Mucosa of descending colon (tissue), 3 donors: ENCODE measurements at regions not wholly inside any gene's neighbourhood (a gene's known extent, or its start where the extent isn't known, plus 50 kb on each side); places are given as distances from the start of the nearest gene placed in this dataset.

Source experiments
- ATAC-seq: fragments of 200-7000 bp; cut with Tn5 transposase; one replicate; pipeline ENCODE4 v1.9.1; 2020; ENCODE audit warnings: mild to moderate bottlenecking, moderate library complexity
- DNase-seq, 3 donors: peaks; one replicate each; pipeline ENCODE4 v3.0.0-alpha.2; 2020
- H3K36me3 ChIP-seq: fragments of 200-600 bp; one replicate; pipeline ENCODE4 v1.8.0; 2021; ENCODE audit warnings: low read depth, mild to moderate bottlenecking
- H3K4me1 ChIP-seq: fragments of 200-600 bp; one replicate; pipeline ENCODE4 v1.8.0; 2021; ENCODE audit warnings: low read depth, mild to moderate bottlenecking
- H3K4me3 ChIP-seq: fragments of 200-600 bp; one replicate; pipeline ENCODE4 v1.8.0; 2021; ENCODE audit warnings: mild to moderate bottlenecking
- H3K9me3 ChIP-seq: fragments of 200-600 bp; one replicate; pipeline ENCODE4 v1.8.0; 2021; ENCODE audit warnings: mild to moderate bottlenecking
- CTCF ChIP-seq: fragments of 200-600 bp; IDR thresholded peaks from one replicate; pipeline ENCODE4 v1.8.0; 2022; ENCODE audit warnings: antibody characterized with exemption, mild to moderate bottlenecking
- intact Hi-C, 2 donors: fragments of 100-400 bp; cut with DNase I in 1 of 2; cut with micrococcal nuclease in 1 of 2; formaldehyde crosslinking; loops; one replicate each; pipeline versions ENCODE4 v1.11.0 to v1.11.1; 2022; cut with DNase I, micrococcal nuclease
- donor health status: DM: no; HTN: no; CAD: no; lungs with moderate emphysema.
- donor health status: DM: no; HTN: no; CAD: no.
- donor health status: DM: no; HTN: yes; CAD: no.

- DNase-seq, result no peak
- no peaks in the 10 kb centered on the region for H3K36me3 ChIP-seq
- ATAC-seq, result no peak
- H3K4me1 ChIP-seq, result no peaks in the 10 kb centered on the region
- no peak overlapping the region for H3K4me3 ChIP-seq
- no peak for TF ChIP-seq CTCF
- intact Hi-C loops, result no loop called here
- H3K9me3 ChIP-seq, result no peaks in the 10 kb centered on the region
Observed at GRCh38 chr13:37409756-37410155, 188.8 kb downstream of the POSTN start.

- DNase-seq (no peak), ATAC-seq (no peak)
- Histone ChIP-seq H3K36me3 (no peaks in the 10 kb centered on the region), H3K9me3 (no peaks in the 10 kb centered on the region), H3K4me3 (no peak overlapping the region), H3K4me1 (no peaks in the 10 kb centered on the region)
- intact Hi-C loops, result no loop called here
- TF ChIP-seq CTCF, result no peak
Observed at GRCh38 chr13:37407156-37407555, 191.4 kb downstream of the POSTN start.

DNA sequence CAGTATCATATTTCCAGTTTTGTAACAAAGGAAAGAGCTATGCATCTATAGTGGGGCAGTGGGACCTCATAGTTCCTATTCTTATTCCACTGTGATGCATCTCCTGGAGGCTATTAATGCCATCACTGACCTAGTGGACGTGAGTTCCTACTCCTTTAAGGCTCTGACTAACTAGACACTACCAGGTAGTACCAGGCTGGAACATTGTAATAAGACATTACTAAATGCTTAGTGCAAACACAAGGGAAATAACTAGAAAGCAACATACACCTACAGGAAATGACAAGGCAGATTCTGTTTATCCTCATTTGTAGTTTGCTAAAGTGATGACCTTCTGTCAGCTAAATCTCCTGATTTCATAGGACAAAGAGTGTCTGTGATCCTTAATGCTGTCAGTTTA is 192.5 kb downstream of the POSTN start:
- intact Hi-C loops, result no loop called here

GRCh38 chr13:37403776-37404527 is 194.6 kb downstream of the POSTN start:
- no peak for DNase-seq

More for the DNA sequence above, 192.5 kb downstream of the POSTN start:
- H3K4me3 ChIP-seq, result no peak overlapping the region
- no peaks in the 10 kb centered on the region for H3K36me3 ChIP-seq
- H3K4me1 ChIP-seq, result no peaks in the 10 kb centered on the region
- no peak for TF ChIP-seq CTCF
- DNase-seq (no peak), ATAC-seq (no peak)
- H3K9me3 ChIP-seq, result no peaks in the 10 kb centered on the region

GRCh38 chr13:37401721-37402120 is 196.8 kb downstream of the POSTN start:
- Histone ChIP-seq H3K36me3 (no peaks in the 10 kb centered on the region), H3K4me3 (no peak overlapping the region), H3K4me1 (no peaks in the 10 kb centered on the region), H3K9me3 (no peaks in the 10 kb centered on the region)
- intact Hi-C loops, result no loop called here
- ATAC-seq (no peak), DNase-seq (no peak)
- no peak for TF ChIP-seq CTCF

More at GRCh38 chr13:37403776-37404527, 194.6 kb downstream of the POSTN start:
- no peak overlapping the region for H3K4me3 ChIP-seq
- no peaks in the 10 kb centered on the region for H3K36me3 ChIP-seq
- no peak for ATAC-seq
- intact Hi-C loops, result no loop called here
- no peaks in the 10 kb centered on the region for H3K9me3 ChIP-seq
- no peaks in the 10 kb centered on the region for H3K4me1 ChIP-seq
- TF ChIP-seq CTCF, result no peak
